H1 (cell line): ENCODE measurements at regions not wholly inside any gene's neighbourhood (a gene's known extent, or its start where the extent isn't known, plus 50 kb on each side); places are given as distances from the start of the nearest gene placed in this dataset.

Experiments
- CTCF ChIA-PET: fragments of 300-600 bp; sonication (Branson Sonifier 250); formaldehyde crosslinking; loops from one replicate; lab custom pipeline; 2021; ENCODE audit not compliant: partially characterized antibody; lab: Charles Lee
- POLR2A ChIA-PET: fragments of 300-600 bp; sonication (Branson Sonifier 250); formaldehyde crosslinking; loops from one replicate; lab custom pipeline; 2021; ENCODE audit warnings: inconsistent platforms; ENCODE audit not compliant: partially characterized antibody; lab: Charles Lee
- DNase-seq, 2 experiments: peaks; one replicate each; pipeline versions ENCODE4 v3.0.0 to v3.0.0-alpha.2; 2010 to 2022; ENCODE audit warnings: low spot score in 2 of 2, low read depth in 1 of 2, mixed read lengths in 1 of 2
- FAIRE-seq: peaks from 2 replicates; lab custom pipeline; 2011; peaks lifted over from hg19 to GRCh38; lab: Jason Lieb, UNC
- H2AFZ ChIP-seq: 2 replicates; pipeline ENCODE4 v1.8.1; 2012; ENCODE audit warnings: low read length, inconsistent platforms
- H2AK5ac ChIP-seq: 2 replicates; pipeline ENCODE4 v1.6.1; 2013; ENCODE audit warnings: low read depth, low read length
- H2BK120ac ChIP-seq: replicated peaks from 2 replicates; pipeline ENCODE3; 2013; ENCODE audit warnings: low read depth, low read length, inconsistent platforms
- H2BK12ac ChIP-seq: 2 replicates; pipeline ENCODE4 v1.6.1; 2013; ENCODE audit warnings: low read depth, low read length
- H2BK15ac ChIP-seq: 2 replicates; pipeline ENCODE4 v1.6.1; 2013; ENCODE audit warnings: low read length
- H2BK20ac ChIP-seq: 2 replicates; pipeline ENCODE4 v1.6.1; 2013; ENCODE audit warnings: low read length
- H2BK5ac ChIP-seq: 2 replicates; pipeline ENCODE4 v1.6.1; 2013; ENCODE audit warnings: low read depth, low read length
- H3K14ac ChIP-seq: 2 replicates; pipeline ENCODE4 v1.6.1; 2013; ENCODE audit warnings: inconsistent platforms; ENCODE audit not compliant: insufficient read length
- H3K18ac ChIP-seq: 2 replicates; pipeline ENCODE4 v1.6.1; 2013; ENCODE audit warnings: low read length; ENCODE audit errors: extremely low read depth
- H3K23ac ChIP-seq: 2 replicates; pipeline ENCODE4 v1.6.1; 2013; ENCODE audit warnings: inconsistent platforms; ENCODE audit not compliant: insufficient read length
- H3K23me2 ChIP-seq: 2 replicates; pipeline ENCODE4 v1.6.1; 2013; ENCODE audit warnings: low read depth, low read length
- H3K27ac ChIP-seq: 2 replicates; pipeline ENCODE4 v1.6.1; 2011; ENCODE audit warnings: low read depth, low read length, inconsistent platforms
- H3K27me3 ChIP-seq, 4 experiments: replicated peaks in 1 of 4; 1 replicate in 1 of 4; 2 replicates in 3 of 4; pipeline versions ENCODE4 v1.6.1 to v1.8.1; 2011 to 2013; ENCODE audit warnings: low read length in 3 of 4, mild to moderate bottlenecking in 3 of 4, inconsistent platforms in 2 of 4, mixed read lengths in 2 of 4, moderate library complexity in 1 of 4; ENCODE audit not compliant: control insufficient read depth in 3 of 4, insufficient read depth in 3 of 4; ENCODE audit errors: extremely low read depth in 1 of 4
- H3K36me3 ChIP-seq, 4 experiments: 2 replicates each; pipeline versions ENCODE4 v1.6.1 to v1.8.1; 2011 to 2013; ENCODE audit warnings: mild to moderate bottlenecking in 4 of 4, low read length in 3 of 4, moderate library complexity in 2 of 4, control low read depth in 1 of 4, inconsistent platforms in 1 of 4; ENCODE audit not compliant: insufficient read depth in 4 of 4, control insufficient read depth in 2 of 4
- H3K4ac ChIP-seq: replicated peaks from 2 replicates; pipeline ENCODE3; 2013; ENCODE audit warnings: low read length, low read depth, mixed read lengths, inconsistent platforms; ENCODE audit not compliant: insufficient read length
- H3K4me1 ChIP-seq, 4 experiments: replicated peaks in 1 of 4; 1 replicate in 1 of 4; 2 replicates in 3 of 4; pipeline versions ENCODE4 v1.6.1 to v1.8.1; 2011 to 2013; ENCODE audit warnings: low read length in 3 of 4, inconsistent platforms in 2 of 4, mixed read lengths in 1 of 4; ENCODE audit not compliant: insufficient read depth in 4 of 4, control insufficient read depth in 3 of 4
- H3K4me2 ChIP-seq, 2 experiments: 2 replicates each; pipeline versions ENCODE4 v1.6.1 to v1.8.1; 2011 to 2013; ENCODE audit warnings: low read depth in 2 of 2, low read length in 2 of 2, control low read depth in 1 of 2, inconsistent platforms in 1 of 2, mild to moderate bottlenecking in 1 of 2; ENCODE audit not compliant: insufficient read depth in 1 of 2
- H3K4me3 ChIP-seq, 4 experiments: fragments of 200-600, 300-600 bp in 1 of 4; sonication (generic), shearing (Covaris generic), sonication (Bioruptor Twin) in 1 of 4; 2 replicates each; pipeline versions ENCODE4 v1.5.1 to v1.8.1; 2011 to 2016; ENCODE audit warnings: low read length in 4 of 4, low read depth in 3 of 4, control low read depth in 2 of 4, inconsistent platforms in 2 of 4, mild to moderate bottlenecking in 2 of 4, mixed read lengths in 1 of 4, moderate library complexity in 1 of 4; ENCODE audit not compliant: insufficient read depth in 2 of 4; ENCODE audit errors: extremely low read depth in 1 of 4
- H3K56ac ChIP-seq: replicated peaks from 2 replicates; pipeline ENCODE3; 2013; ENCODE audit warnings: low read depth, mild to moderate bottlenecking, mixed read lengths, low read length, inconsistent platforms; ENCODE audit not compliant: insufficient read length
- H3K79me1 ChIP-seq: 2 replicates; pipeline ENCODE4 v1.6.1; 2013; ENCODE audit warnings: low read depth, low read length, control low read depth
- H3K79me2 ChIP-seq, 2 experiments: 2 replicates each; pipeline versions ENCODE4 v1.6.1 to v1.8.1; 2012 to 2013; ENCODE audit warnings: low read length in 2 of 2, mild to moderate bottlenecking in 2 of 2, inconsistent platforms in 1 of 2; ENCODE audit not compliant: insufficient read depth in 2 of 2, control insufficient read depth in 1 of 2
- H3K9ac ChIP-seq, 4 experiments: replicated peaks in 1 of 4; 1 replicate in 1 of 4; 2 replicates in 3 of 4; pipeline versions ENCODE4 v1.6.1 to v1.8.1; 2011 to 2013; ENCODE audit warnings: low read depth in 3 of 4, low read length in 3 of 4, control low read depth in 2 of 4, mild to moderate bottlenecking in 2 of 4, moderate library complexity in 2 of 4, inconsistent platforms in 1 of 4; ENCODE audit errors: extremely low read depth in 1 of 4
- H3K9me3 ChIP-seq, 2 experiments: 2 replicates each; pipeline versions ENCODE4 v1.6.1 to v1.8.1; 2012 to 2013; ENCODE audit warnings: mild to moderate bottlenecking in 2 of 2, moderate library complexity in 2 of 2, control low read depth in 1 of 2, inconsistent platforms in 1 of 2, low read depth in 1 of 2, low read length in 1 of 2, mixed read lengths in 1 of 2; ENCODE audit not compliant: insufficient read depth in 2 of 2
- H4K20me1 ChIP-seq, 2 experiments: replicated peaks in 1 of 2; 2 replicates each; pipeline versions ENCODE3 to v1.8.1; 2011 to 2013; ENCODE audit warnings: inconsistent platforms in 2 of 2, low read length in 2 of 2, mild to moderate bottlenecking in 1 of 2; ENCODE audit not compliant: insufficient read depth in 2 of 2, control insufficient read depth in 1 of 2
- H4K5ac ChIP-seq: 2 replicates; pipeline ENCODE4 v1.6.1; 2013; ENCODE audit warnings: low read length, low read depth, mixed read lengths, inconsistent platforms; ENCODE audit not compliant: insufficient read length
- H4K8ac ChIP-seq: 2 replicates; pipeline ENCODE4 v1.8.0; 2013; ENCODE audit warnings: mild to moderate bottlenecking, moderate library complexity, low read length, inconsistent platforms; ENCODE audit not compliant: insufficient read depth; ENCODE audit errors: extremely low read depth
- H4K91ac ChIP-seq: replicated peaks from 2 replicates; pipeline ENCODE3; 2013; ENCODE audit warnings: low read length, mixed read lengths, inconsistent platforms; ENCODE audit not compliant: insufficient read length
- BACH1 ChIP-seq: IDR thresholded peaks from 2 replicates; pipeline ENCODE4 v1.6.1; 2012; ENCODE audit warnings: low read length, improper control_type of control experiment
- BRCA1 ChIP-seq: IDR thresholded peaks from 2 replicates; pipeline ENCODE4 v1.6.1; 2012; ENCODE audit warnings: low read depth, low read length, improper control_type of control experiment
- CTBP2 ChIP-seq: IDR thresholded peaks from 2 replicates; pipeline ENCODE4 v1.7.0; 2011; ENCODE audit warnings: borderline replicate concordance, mild to moderate bottlenecking, moderate library complexity, mixed read lengths, low read length; ENCODE audit not compliant: insufficient read depth, insufficient read length
- EGR1 ChIP-seq: IDR thresholded peaks from 2 replicates; pipeline ENCODE4 v1.6.1; 2011; ENCODE audit warnings: low read depth, low read length, borderline replicate concordance
- KDM1A ChIP-seq: fragments of 200-600, 300-600 bp; sonication (generic); IDR thresholded peaks from 2 replicates; pipeline ENCODE4 v1.7.1; 2016; ENCODE audit warnings: mild to moderate bottlenecking, low read length, borderline replicate concordance
- TEAD4 ChIP-seq: IDR thresholded peaks from 2 replicates; pipeline ENCODE4 v1.6.1; 2012; ENCODE audit warnings: low read depth, low read length, inconsistent platforms, mixed read lengths
- WGBS, 2 experiments: shearing (Covaris generic) in 1 of 2; methylation state at CpG; one replicate each; pipeline versions ENCODE4 v1.1.6 to v1.1.7; 2013 to 2015; ENCODE audit warnings: low lambda C conversion rate in 2 of 2, mixed read lengths in 2 of 2, inconsistent platforms in 1 of 2, low coverage in 1 of 2, missing lambda C conversion rate in 1 of 2; ENCODE audit not compliant: insufficient replicate concordance in 2 of 2, insufficient coverage in 1 of 2, insufficient read length in 1 of 2; ENCODE audit errors: extremely low coverage in 1 of 2, missing lambda C conversion rate in 1 of 2; 5-methylcytosine and 5-hydroxymethylcytosine counted together

GRCh38 chr4:28360681-28361080 lies 1500.0 kb downstream of the STIM2 start:
- Histone ChIP-seq H3K27ac (no peak overlapping the region), H2AK5ac (no peak overlapping the region), H2BK120ac (no peak overlapping the region), H2BK12ac (no peak overlapping the region), H3K56ac (no peak overlapping the region), H2BK15ac (no peak overlapping the region), H3K9me3 (no peaks in the 10 kb centered on the region), H4K91ac (no peak overlapping the region), H3K14ac (no peak overlapping the region), H2BK20ac (no peak overlapping the region), H3K4me2 (no peak overlapping the region), H3K36me3 (no peaks in the 10 kb centered on the region), H3K79me2 (no peaks in the 10 kb centered on the region), H4K5ac (no peak overlapping the region), H3K4ac (no peak overlapping the region), H4K8ac (no peak overlapping the region), H3K18ac (no peak overlapping the region), H2BK5ac (no peak overlapping the region), H3K79me1 (no peaks in the 10 kb centered on the region), H2AFZ (no peak overlapping the region; the same call in 1 of the 2 replicates), H3K4me1 (no peaks in the 10 kb centered on the region), H3K9ac (no peak overlapping the region), H4K20me1 (no peaks in the 10 kb centered on the region)
- CTCF ChIA-PET, result no interaction called here
- FAIRE-seq (no peak), DNase-seq (no peak)
- 55% methylated on average over 2 of the region's 2 CpGs; no CpG with 5 or more reads in 1 of the 2 experiments for WGBS, 2 experiments
- TF ChIP-seq BRCA1, result no peak
- no peak for TF ChIP-seq BACH1
- TF ChIP-seq TEAD4, result no peak
- no peak for TF ChIP-seq CTBP2
- TF ChIP-seq EGR1, result no peak
- no peak for TF ChIP-seq KDM1A
- TF ChIP-seq, all 59 proteins: peak for 0
- Histone ChIP-seq H3K27me3 (no peaks in the 10 kb centered on the region), H3K23ac (no peak overlapping the region), H3K23me2 (no peaks in the 10 kb centered on the region), H3K4me3 (no peak overlapping the region)
- POLR2A ChIA-PET, result no interaction called here
